ENCODE measurements at regions not wholly inside any gene's neighbourhood (a gene's known extent, or its start where the extent isn't known, plus 50 kb on each side); places are given as distances from the start of the nearest gene placed in this dataset.

DNA sequence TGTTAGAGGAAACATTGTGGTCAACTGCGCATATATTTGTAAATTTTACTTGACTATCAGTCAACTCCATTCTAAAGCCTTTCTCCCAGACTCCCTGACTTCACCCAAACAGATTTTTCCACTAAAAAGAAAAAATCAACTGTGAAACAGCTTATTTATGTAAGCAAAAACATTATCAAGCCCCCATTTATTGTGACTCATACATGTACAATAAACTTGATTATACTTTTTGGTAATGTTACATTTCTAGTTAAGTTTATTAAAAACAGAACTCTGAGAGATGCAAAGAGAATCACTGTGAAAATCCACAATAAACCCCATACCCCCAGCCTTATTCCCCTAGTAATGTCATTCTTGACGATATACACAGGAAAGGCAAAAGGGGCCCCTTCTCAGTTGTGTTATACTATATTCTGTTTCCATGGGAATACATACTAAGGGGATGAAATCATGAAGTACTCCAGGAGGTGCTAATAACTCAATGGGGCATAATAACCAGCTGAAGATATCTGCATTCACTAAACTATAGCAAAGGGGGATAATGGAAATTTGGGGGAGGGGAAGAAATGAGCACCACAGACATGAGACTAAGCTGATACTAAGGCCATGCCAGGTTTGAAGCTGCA lies 616.0 kb downstream of the ACTL7B start:
- Histone ChIP-seq H3K4me1 (ENCODE audit: control insufficient read depth, extremely low read depth, insufficient read depth, low read length) (no peaks in the 10 kb centered on the region), H3K9me3 (replicated peaks; ENCODE audit: control insufficient read depth, insufficient read depth, low read length) (no peaks in the 10 kb centered on the region), H3K9ac (replicated peaks; ENCODE audit: extremely low read depth, insufficient read depth, low read length) (no peak overlapping the region), H4K20me1 (replicated peaks; ENCODE audit: control insufficient read depth, extremely low read depth, insufficient read depth, low read length) (no peaks in the 10 kb centered on the region), H2AFZ (ENCODE audit: low read depth, low read length) (no peak overlapping the region), H3K4me2 (ENCODE audit: insufficient read depth, low read length) (no peak overlapping the region), H3K4me3 (replicated peaks in 1 of 3; ENCODE audit: insufficient read depth in 1 of 3, low read depth in 1 of 3, low read length in 3 of 3) (no peak overlapping the region), H3K27ac (ENCODE audit: insufficient read depth, low read depth, low read length) (no peak overlapping the region), H3K36me3 (ENCODE audit: control insufficient read depth in 2 of 2, extremely low read depth in 1 of 2, insufficient read depth in 2 of 2, low read length in 2 of 2) (no peaks in the 10 kb centered on the region), H3K9me1 (replicated peaks; ENCODE audit: control insufficient read depth, extremely low read depth, insufficient read depth, low read length) (no peaks in the 10 kb centered on the region), H3K79me2 (ENCODE audit: control insufficient read depth, insufficient read depth, low read length) (no peaks in the 10 kb centered on the region), H3K27me3 (ENCODE audit: control insufficient read depth in 2 of 2, insufficient read depth in 2 of 2, low read length in 2 of 2) (no peaks in the 10 kb centered on the region)
- ChIA-PET CTCF (interaction anchor here (2.0 kb wide), 1 partner anchor 326 kb away, joined by 4 read pairs; no protein-coding TSS in a partner anchor), POLR2A (no interaction called here)
- TF ChIP-seq POLR2AphosphoS5 (IDR thresholded peaks at IDR 0.05; ENCODE audit: insufficient read depth, low read depth, low read length) = no peak
- no peak for TF ChIP-seq EZH2 (IDR thresholded peaks at IDR 0.05; ENCODE audit: borderline replicate concordance, low read depth, low read length, severe bottlenecking)
- TF ChIP-seq GATA2 (IDR thresholded peaks at IDR 0.05; ENCODE audit: insufficient read depth, insufficient read length, low read depth, low read length) = no peak
- dilution Hi-C loops (cut with MboI; ENCODE audit: extremely low pct_ligation_motif_present, low sequenced_read_pairs) (no loop called here), intact Hi-C loops (cut with micrococcal nuclease) (no loop called here)
- FAIRE-seq (no peak), DNase-seq (ENCODE audit: low read depth, low spot score) (no peak)
- no TSS peak for BruUV-seq (replicated peaks)

DNA sequence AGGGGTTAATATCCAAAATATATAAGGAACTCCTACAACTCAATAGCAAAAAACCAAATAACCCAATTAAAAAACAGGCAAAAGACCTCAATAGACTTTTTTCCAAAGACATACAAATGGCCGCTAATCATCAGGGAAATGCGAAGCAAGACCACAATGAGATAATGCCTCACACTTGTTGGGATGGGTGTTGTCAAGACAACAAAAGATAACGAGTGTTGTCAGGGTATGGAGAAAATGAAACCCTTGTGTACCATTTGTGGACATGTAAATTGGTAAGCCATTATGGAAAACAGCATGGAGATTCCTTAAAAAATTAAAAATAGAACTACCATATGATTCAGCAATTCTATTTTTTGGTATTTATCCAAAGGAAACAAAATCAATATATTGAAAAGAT lies 620.2 kb downstream of the ACTL7B start:
- Histone ChIP-seq H3K4me2 (ENCODE audit: insufficient read depth, low read length) (no peak overlapping the region), H3K4me3 (replicated peaks in 1 of 3; ENCODE audit: insufficient read depth in 1 of 3, low read depth in 1 of 3, low read length in 3 of 3) (no peak overlapping the region), H3K79me2 (ENCODE audit: control insufficient read depth, insufficient read depth, low read length) (no peaks in the 10 kb centered on the region), H3K9me1 (replicated peaks; ENCODE audit: control insufficient read depth, extremely low read depth, insufficient read depth, low read length) (no peaks in the 10 kb centered on the region), H3K27ac (ENCODE audit: insufficient read depth, low read depth, low read length) (no peak overlapping the region), H3K9me3 (replicated peaks; ENCODE audit: control insufficient read depth, insufficient read depth, low read length) (no peaks in the 10 kb centered on the region), H2AFZ (ENCODE audit: low read depth, low read length) (no peak overlapping the region), H3K36me3 (ENCODE audit: control insufficient read depth in 2 of 2, extremely low read depth in 1 of 2, insufficient read depth in 2 of 2, low read length in 2 of 2) (no peaks in the 10 kb centered on the region), H3K9ac (replicated peaks; ENCODE audit: extremely low read depth, insufficient read depth, low read length) (no peak overlapping the region), H3K27me3 (ENCODE audit: control insufficient read depth in 2 of 2, insufficient read depth in 2 of 2, low read length in 2 of 2) (no peaks in the 10 kb centered on the region), H3K4me1 (ENCODE audit: control insufficient read depth, extremely low read depth, insufficient read depth, low read length) (no peaks in the 10 kb centered on the region), H4K20me1 (replicated peaks; ENCODE audit: control insufficient read depth, extremely low read depth, insufficient read depth, low read length) (no peaks in the 10 kb centered on the region)
- DNase-seq (ENCODE audit: low read depth, low spot score) = no peak
- dilution Hi-C loops (cut with MboI; ENCODE audit: extremely low pct_ligation_motif_present, low sequenced_read_pairs) (no loop called here), intact Hi-C loops (cut with micrococcal nuclease) (no loop called here)
- no TSS peak for BruUV-seq (replicated peaks)
- ChIA-PET POLR2A (no interaction called here), CTCF (no interaction called here)
- TF ChIP-seq FOS (IDR thresholded peaks at IDR 0.05; ENCODE audit: borderline replicate concordance, insufficient read depth, low read length) (no peak), JUN (IDR thresholded peaks at IDR 0.05; ENCODE audit: borderline replicate concordance, insufficient read depth, insufficient read length, low read depth) (no peak), MYC (IDR thresholded peaks at IDR 0.05; ENCODE audit: low read depth, low read length) (no peak), POLR2AphosphoS5 (IDR thresholded peaks at IDR 0.05; ENCODE audit: insufficient read depth, low read depth, low read length) (no peak)
- TF ChIP-seq, protein P1, sequence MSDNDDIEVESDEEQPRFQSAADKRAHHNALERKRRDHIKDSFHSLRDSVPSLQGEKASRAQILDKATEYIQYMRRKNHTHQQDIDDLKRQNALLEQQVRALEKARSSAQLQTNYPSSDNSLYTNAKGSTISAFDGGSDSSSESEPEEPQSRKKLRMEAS (IDR thresholded peaks at IDR 0.05; ENCODE audit: insufficient read depth, insufficient read length) = no peak
- TF ChIP-seq, protein P2, sequence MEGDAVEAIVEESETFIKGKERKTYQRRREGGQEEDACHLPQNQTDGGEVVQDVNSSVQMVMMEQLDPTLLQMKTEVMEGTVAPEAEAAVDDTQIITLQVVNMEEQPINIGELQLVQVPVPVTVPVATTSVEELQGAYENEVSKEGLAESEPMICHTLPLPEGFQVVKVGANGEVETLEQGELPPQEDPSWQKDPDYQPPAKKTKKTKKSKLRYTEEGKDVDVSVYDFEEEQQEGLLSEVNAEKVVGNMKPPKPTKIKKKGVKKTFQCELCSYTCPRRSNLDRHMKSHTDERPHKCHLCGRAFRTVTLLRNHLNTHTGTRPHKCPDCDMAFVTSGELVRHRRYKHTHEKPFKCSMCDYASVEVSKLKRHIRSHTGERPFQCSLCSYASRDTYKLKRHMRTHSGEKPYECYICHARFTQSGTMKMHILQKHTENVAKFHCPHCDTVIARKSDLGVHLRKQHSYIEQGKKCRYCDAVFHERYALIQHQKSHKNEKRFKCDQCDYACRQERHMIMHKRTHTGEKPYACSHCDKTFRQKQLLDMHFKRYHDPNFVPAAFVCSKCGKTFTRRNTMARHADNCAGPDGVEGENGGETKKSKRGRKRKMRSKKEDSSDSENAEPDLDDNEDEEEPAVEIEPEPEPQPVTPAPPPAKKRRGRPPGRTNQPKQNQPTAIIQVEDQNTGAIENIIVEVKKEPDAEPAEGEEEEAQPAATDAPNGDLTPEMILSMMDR (IDR thresholded peaks at IDR 0.05; ENCODE audit: extremely low read depth in 1 of 2, insufficient read depth in 1 of 2, low read depth in 1 of 2, low read length in 2 of 2) = no peak
- no peak for FAIRE-seq

Measured in endothelial cell of umbilical vein (primary cell).